HG02610 (cell line): ENCODE measurements at regions not wholly inside any gene's neighbourhood (a gene's known extent, or its start where the extent isn't known, plus 50 kb on each side); places are given as distances from the start of the nearest gene placed in this dataset.

ENCODE experiments used
- ATAC-seq: cut with Tn5 transposase; IDR thresholded peaks from one replicate; pipeline ENCODE4 v1.9.1; 2021; ENCODE audit warnings: mild to moderate bottlenecking, moderate library complexity; ENCODE audit not compliant: unreplicated experiment

- ATAC-seq: no peak
Observed at GRCh38 chr5:124997186-124997893, 250.9 kb upstream of the ZNF608 start.

GRCh38 chr5:124998520-124998919, 252.1 kb upstream of the ZNF608 start:
- ATAC-seq: no peak

GRCh38 chr5:125002727-125003598, 256.5 kb upstream of the ZNF608 start:
- no peak for ATAC-seq

- ATAC-seq: no peak
Observed at GRCh38 chr5:125004009-125004408, 257.6 kb upstream of the ZNF608 start.

GRCh38 chr5:125005266-125005665, 258.8 kb upstream of the ZNF608 start:
- ATAC-seq: peak; percentile 36

DNA sequence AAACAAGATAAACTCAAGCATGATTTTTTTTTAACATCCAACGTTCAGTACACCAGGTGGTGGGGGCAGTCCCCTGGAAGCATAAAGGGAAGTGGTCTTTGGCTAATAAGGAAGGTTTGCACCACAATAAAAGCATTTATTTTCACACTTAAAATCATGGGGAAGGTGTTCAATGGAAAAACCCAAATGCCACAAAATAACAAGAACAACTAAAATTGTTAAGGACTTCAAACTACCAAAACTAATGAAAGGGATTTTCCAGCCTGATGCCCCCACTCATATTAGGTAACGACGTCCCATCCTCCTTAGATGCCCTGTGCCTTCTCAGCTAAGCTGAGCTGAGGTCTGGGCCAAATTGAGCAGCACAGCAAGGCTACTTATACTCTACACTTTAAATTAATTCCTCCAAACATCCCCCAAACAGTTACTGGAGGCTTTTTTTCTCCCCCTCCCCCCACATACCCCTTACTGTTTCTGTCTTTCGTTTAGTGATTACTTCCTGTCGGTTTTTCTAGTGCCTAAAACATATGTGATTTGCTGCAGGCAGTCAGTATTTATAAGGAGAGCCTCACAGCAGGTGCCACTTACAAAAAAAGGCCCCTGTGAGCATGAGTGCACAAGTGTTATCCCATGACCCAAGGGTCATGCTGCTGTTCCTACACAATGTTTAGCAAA, 259.7 kb upstream of the ZNF608 start:
- peak; percentile 67 for ATAC-seq

- ATAC-seq: no peak
Observed at GRCh38 chr5:125010356-125010755, 263.9 kb upstream of the ZNF608 start.

- peak; percentile 67 for ATAC-seq
Observed at GRCh38 chr5:125011014-125011413, 264.6 kb upstream of the ZNF608 start.

DNA sequence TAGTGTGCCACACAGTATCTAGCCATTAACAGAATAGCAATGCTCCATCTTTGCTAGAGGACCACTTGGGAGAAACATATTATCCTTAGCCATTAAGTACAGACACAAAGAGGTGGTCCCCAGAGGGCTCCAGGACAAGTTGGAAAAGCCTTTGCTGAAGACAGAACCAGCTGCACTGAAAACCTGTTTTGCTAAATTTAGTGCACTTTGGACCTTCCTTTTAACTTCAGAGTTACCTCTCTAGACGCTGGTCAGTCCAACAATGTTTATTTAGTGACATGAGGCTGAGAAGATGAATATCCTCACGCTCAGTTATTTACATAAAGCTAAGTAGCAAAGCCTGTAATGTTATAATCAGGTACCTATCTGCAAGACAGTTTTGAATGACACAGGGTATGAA, 265.0 kb upstream of the ZNF608 start:
- peak; percentile 9 for ATAC-seq

- ATAC-seq: no peak
Observed at GRCh38 chr5:125011947-125012346, 265.5 kb upstream of the ZNF608 start.

- no peak for ATAC-seq
Observed at GRCh38 chr5:125012727-125013451, 266.4 kb upstream of the ZNF608 start.

- no peak for ATAC-seq
Observed at GRCh38 chr5:125014202-125014601, 267.8 kb upstream of the ZNF608 start.

GRCh38 chr5:125017796-125018195, 271.4 kb upstream of the ZNF608 start:
- ATAC-seq: no peak

DNA sequence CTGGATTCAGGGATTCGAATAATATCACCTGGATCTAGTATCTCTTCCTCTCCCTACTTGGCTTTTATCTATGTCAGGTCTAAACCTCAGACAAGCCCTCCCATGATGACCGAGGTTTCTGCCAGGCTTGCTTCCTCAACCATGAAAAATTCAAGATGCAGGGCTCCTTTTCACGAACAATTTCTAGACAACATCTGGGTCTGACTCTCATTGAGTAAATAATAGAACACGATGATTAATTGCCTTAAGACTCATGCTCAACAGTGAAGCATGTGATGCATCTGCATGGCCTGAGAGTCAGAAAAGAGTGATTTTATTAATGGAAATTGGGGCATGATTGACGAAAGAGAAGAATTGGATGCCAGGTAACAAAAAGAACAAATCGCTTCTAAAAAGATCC, 277.2 kb upstream of the ZNF608 start:
- no peak for ATAC-seq

- ATAC-seq: no peak
Observed at GRCh38 chr5:125026867-125027731, 280.7 kb upstream of the ZNF608 start.

GRCh38 chr5:125032286-125032685, 285.8 kb upstream of the ZNF608 start:
- ATAC-seq: no peak

- ATAC-seq: no peak
Observed at GRCh38 chr5:125033602-125034001, 287.2 kb upstream of the ZNF608 start.

DNA sequence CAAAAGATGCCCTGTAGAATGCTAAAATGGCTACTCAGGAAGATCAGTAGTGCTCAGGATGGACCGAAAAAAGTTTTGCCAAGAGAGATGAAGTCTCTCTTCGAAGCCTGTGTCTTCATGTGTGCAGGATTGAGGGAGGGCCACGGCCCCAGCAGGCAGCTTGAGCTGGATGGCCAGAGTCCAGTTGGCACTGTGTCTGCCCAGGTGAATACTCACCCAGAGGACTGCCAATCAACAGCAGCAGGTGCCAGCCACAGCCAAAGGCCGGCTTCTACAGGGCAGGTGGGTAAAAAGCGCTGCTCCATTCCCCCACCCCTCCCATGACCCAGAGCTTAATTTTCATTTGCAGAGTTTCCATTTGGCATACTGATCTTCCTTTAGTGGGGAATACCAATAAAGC, 287.9 kb upstream of the ZNF608 start:
- no peak for ATAC-seq

GRCh38 chr5:125036494-125036893, 290.1 kb upstream of the ZNF608 start:
- ATAC-seq: no peak

GRCh38 chr5:125037020-125037419, 290.6 kb upstream of the ZNF608 start:
- ATAC-seq: no peak
